ENCODE measurements at regions not wholly inside any gene's neighbourhood (a gene's known extent, or its start where the extent isn't known, plus 50 kb on each side); places are given as distances from the start of the nearest gene placed in this dataset.

DNA sequence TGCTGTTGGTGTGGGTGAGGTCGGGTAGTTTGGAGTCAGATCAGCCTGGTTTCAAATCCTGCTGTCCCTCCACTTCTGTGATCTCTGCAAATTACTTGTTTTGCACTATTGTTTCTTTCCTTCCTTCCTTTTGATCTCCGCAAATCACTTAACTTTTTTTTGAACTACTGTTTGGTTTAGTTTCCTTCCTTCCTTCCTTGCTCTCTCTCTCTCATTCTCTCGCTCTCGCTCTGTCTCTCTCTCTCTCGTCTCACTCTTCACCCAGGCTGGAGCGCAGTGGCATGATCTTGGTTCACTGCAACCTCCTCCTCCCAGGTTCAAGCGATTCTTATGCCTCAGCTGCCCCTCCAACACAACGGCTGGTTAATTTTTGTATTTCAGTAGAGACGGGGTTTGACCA is 141.6 kb upstream of the ITGA6 start:
- Histone ChIP-seq H3K36me3 (ENCODE audit: control insufficient read depth, insufficient read depth, low read length) (no peaks in the 10 kb centered on the region), H3K4me3 (ENCODE audit: low read length) (no peak overlapping the region), H3K4me1 (ENCODE audit: control insufficient read depth, insufficient read depth, low read length) (no peaks in the 10 kb centered on the region), H3K9ac (ENCODE audit: low read length) (no peak overlapping the region), H3K9me3 (ENCODE audit: control insufficient read depth, low read length) (no peaks in the 10 kb centered on the region), H3K27me3 (ENCODE audit: control insufficient read depth, insufficient read depth, low read length) (no peaks in the 10 kb centered on the region)

DNA sequence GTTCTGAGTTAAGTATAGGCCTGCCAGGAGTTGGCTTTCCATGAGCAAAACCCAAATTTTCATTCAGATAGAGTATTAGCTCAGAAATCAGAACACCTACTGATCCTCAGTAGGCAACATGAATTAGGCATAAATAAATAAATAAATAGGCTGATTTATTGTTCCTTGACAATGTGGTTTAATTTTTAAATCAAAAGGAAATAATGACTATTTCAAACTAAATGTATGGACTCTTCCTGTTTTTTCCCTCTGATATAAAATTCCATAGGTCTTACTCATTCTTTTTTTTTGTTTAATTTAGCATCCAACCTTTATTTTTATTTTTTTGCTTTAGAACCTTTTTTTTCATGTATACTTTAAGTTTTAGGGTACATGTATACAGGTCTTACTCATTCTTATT is 140.2 kb upstream of the ITGA6 start:
- no peaks in the 10 kb centered on the region for H3K36me3 ChIP-seq (ENCODE audit: control insufficient read depth, insufficient read depth, low read length)
- H3K9me3 ChIP-seq (ENCODE audit: control insufficient read depth, low read length), result no peaks in the 10 kb centered on the region
- no peak overlapping the region for H3K4me3 ChIP-seq (ENCODE audit: low read length)
- no peaks in the 10 kb centered on the region for H3K27me3 ChIP-seq (ENCODE audit: control insufficient read depth, insufficient read depth, low read length)
- H3K4me1 ChIP-seq (ENCODE audit: control insufficient read depth, insufficient read depth, low read length), result no peaks in the 10 kb centered on the region
- no peak overlapping the region for H3K9ac ChIP-seq (ENCODE audit: low read length)

DNA sequence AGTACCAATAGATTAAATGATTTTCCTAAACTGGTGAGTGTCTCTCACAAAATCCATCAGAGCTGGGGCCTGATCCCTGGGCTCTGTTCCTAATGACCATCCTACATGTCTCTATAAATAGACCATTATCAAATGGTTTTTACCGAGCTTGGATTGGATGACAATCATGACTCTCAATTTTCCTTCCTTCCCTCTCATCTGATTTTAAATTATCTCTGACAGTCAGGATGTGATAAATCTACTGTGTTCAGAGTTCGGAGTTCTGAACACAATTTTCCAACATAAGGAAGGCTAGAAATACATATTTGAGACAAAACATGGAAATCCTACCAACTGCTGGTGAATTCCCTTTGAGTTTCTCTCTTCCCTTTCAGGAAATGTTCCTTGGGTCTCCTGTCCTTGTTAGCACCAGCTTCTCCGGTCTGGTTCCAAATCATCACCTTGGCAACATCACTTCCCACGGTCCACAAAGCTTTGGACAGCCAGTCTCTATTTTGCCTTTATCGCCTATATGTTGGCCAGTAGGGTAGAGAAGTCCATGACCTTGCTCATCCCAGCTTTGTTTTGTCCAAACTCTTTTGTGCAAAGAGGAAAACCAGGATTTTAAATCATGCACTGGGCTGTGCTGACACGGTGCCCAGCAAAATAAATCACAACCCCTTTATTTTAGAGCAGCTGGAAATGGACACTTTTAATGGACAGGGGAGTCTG is 139.6 kb upstream of the ITGA6 start:
- Histone ChIP-seq H3K27me3 (ENCODE audit: control insufficient read depth, insufficient read depth, low read length) (no peaks in the 10 kb centered on the region), H3K36me3 (ENCODE audit: control insufficient read depth, insufficient read depth, low read length) (no peaks in the 10 kb centered on the region), H3K4me1 (ENCODE audit: control insufficient read depth, insufficient read depth, low read length) (no peaks in the 10 kb centered on the region), H3K9me3 (ENCODE audit: control insufficient read depth, low read length) (no peaks in the 10 kb centered on the region), H3K9ac (ENCODE audit: low read length) (no peak overlapping the region), H3K4me3 (ENCODE audit: low read length) (no peak overlapping the region)

DNA sequence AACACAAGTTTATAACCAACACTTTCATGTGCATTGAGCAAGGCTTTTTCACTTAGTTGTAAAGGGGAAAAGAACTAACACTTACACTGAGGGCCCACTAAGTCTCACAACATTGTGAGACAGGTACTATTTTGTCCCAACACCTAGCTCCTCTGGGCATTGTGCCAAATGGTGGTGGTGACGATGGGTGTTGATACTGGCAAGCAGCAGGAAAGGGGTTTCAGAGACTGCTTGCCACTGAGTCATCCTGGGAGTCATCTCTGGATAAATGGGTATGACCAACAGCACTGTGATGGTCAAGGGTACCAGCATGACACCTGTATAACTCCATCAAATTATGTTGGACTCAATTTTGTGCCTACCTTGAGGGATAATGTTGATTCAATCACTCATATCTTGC is 138.8 kb upstream of the ITGA6 start:
- H3K27me3 ChIP-seq (ENCODE audit: control insufficient read depth, insufficient read depth, low read length), result no peaks in the 10 kb centered on the region
- no peaks in the 10 kb centered on the region for H3K4me1 ChIP-seq (ENCODE audit: control insufficient read depth, insufficient read depth, low read length)
- no peaks in the 10 kb centered on the region for H3K9me3 ChIP-seq (ENCODE audit: control insufficient read depth, low read length)
- H3K4me3 ChIP-seq (ENCODE audit: low read length), result no peak overlapping the region
- H3K9ac ChIP-seq (ENCODE audit: low read length), result no peak overlapping the region
- no peaks in the 10 kb centered on the region for H3K36me3 ChIP-seq (ENCODE audit: control insufficient read depth, insufficient read depth, low read length)

DNA sequence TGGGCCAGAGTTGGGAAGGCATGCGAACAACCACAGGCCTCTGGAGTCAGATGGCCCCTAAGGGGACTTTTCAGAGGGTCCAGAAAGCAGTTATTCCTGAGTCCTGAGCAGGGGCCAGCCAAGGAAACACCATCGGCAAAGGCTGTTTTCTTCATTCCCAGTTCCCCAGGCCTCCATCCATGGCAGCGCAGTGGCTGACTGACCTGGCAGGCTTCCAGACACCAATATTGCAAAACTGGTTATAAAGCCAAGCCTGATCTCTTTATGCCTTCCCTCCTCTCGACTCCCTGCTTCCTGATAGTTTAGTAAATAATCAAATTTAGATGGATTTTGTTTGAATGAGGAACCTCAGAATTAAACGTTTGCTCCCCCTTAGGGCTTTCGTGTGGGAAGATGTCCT is 133.4 kb upstream of the ITGA6 start:
- H3K9me3 ChIP-seq (ENCODE audit: control insufficient read depth, low read length), result no peaks in the 10 kb centered on the region
- H3K36me3 ChIP-seq (ENCODE audit: control insufficient read depth, insufficient read depth, low read length), result no peaks in the 10 kb centered on the region
- no peaks in the 10 kb centered on the region for H3K27me3 ChIP-seq (ENCODE audit: control insufficient read depth, insufficient read depth, low read length)
- peaks cover 8% of the 10 kb centered on the region for H3K4me1 ChIP-seq (ENCODE audit: control insufficient read depth, insufficient read depth, low read length)
- H3K4me3 ChIP-seq (ENCODE audit: low read length), result no peak overlapping the region
- no peak overlapping the region for H3K9ac ChIP-seq (ENCODE audit: low read length)

DNA sequence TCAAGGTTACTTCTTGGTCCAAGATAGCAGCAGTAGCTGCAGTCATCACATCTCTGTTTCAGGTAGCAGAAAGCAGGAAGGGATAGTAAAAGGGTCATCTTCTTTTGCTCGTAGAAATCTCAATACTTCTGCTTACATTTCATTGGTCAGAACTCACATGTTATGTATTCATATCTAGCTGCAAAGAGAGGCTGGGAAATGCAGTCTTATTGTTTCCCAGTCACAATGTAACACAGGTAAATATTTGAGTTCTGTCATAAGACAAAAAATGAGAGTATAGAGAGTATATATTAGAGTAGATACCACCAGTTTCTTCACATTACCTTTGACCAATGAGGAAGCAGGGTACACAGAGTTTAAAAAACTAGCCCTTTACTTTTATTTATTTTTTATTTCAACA is 132.4 kb upstream of the ITGA6 start:
- no peaks in the 10 kb centered on the region for H3K36me3 ChIP-seq (ENCODE audit: control insufficient read depth, insufficient read depth, low read length)
- no peak overlapping the region for H3K4me3 ChIP-seq (ENCODE audit: low read length)
- no peak overlapping the region for H3K9ac ChIP-seq (ENCODE audit: low read length)
- H3K27me3 ChIP-seq (ENCODE audit: control insufficient read depth, insufficient read depth, low read length), result no peaks in the 10 kb centered on the region
- no peaks in the 10 kb centered on the region for H3K9me3 ChIP-seq (ENCODE audit: control insufficient read depth, low read length)
- peaks cover 17% of the 10 kb centered on the region for H3K4me1 ChIP-seq (ENCODE audit: control insufficient read depth, insufficient read depth, low read length)

DNA sequence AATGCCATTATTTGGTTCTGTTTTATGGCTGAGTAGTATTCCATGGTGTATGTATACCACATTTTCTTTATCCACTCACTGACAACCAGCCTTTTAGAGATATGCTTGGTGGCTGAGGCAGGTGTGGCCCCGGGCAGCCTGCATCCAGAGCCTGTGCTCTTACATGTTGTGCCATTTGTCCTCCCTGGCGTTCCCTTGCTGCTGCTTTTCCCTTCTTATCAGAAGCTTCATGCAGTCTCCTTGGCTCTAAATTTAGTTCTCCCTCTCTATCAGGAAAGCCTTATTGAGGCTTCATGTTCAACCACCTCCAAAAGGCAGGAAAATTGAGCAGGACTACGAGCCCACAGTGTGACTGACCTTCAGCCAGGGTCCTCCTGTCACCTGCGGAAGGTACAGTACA is 131.7 kb upstream of the ITGA6 start:
- H3K36me3 ChIP-seq (ENCODE audit: control insufficient read depth, insufficient read depth, low read length), result no peaks in the 10 kb centered on the region
- H3K9me3 ChIP-seq (ENCODE audit: control insufficient read depth, low read length), result no peaks in the 10 kb centered on the region
- H3K9ac ChIP-seq (ENCODE audit: low read length), result no peak overlapping the region
- H3K27me3 ChIP-seq (ENCODE audit: control insufficient read depth, insufficient read depth, low read length), result no peaks in the 10 kb centered on the region
- H3K4me3 ChIP-seq (ENCODE audit: low read length), result no peak overlapping the region
- peaks cover 20% of the 10 kb centered on the region for H3K4me1 ChIP-seq (ENCODE audit: control insufficient read depth, insufficient read depth, low read length)

DNA sequence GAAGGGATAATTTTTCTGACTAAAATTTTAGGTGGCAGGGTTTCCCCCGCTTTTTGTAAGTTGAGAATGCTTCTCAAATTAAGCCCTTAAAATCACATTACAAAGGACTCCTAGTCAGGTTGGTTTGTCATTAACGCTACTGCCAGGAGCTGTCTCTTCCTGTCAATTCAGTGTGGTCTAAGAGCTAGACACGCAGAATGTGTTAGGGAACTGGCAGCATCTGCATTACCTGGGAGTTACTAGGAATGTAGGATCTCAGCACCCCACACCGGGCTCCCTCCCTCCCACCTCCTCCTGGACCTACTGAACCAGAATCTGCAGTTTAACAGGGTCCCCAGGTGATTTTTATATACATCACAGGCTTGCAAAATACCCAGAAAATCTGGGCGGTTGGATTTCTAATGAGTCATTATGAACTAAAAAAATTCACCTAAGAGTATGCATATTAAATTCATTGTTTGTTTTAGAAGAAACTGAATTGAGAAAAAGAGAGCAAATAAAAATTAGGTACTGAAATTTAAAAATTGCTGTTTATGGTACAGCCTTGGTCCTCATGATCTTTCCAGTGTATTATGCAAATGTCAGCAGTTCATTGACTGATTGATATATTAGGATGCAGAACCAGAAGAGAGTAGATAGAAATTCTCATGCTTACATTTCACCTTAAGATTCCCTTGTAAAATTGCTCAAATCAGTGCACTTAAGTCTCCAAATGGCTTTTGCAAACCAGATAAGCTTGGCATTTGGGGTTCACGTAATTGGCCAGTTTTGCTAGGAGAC is 130.9 kb upstream of the ITGA6 start:
- Histone ChIP-seq H3K4me1 (ENCODE audit: control insufficient read depth, insufficient read depth, low read length) (peaks cover 20% of the 10 kb centered on the region), H3K4me3 (ENCODE audit: low read length) (no peak overlapping the region), H3K9ac (ENCODE audit: low read length) (no peak overlapping the region)

DNA sequence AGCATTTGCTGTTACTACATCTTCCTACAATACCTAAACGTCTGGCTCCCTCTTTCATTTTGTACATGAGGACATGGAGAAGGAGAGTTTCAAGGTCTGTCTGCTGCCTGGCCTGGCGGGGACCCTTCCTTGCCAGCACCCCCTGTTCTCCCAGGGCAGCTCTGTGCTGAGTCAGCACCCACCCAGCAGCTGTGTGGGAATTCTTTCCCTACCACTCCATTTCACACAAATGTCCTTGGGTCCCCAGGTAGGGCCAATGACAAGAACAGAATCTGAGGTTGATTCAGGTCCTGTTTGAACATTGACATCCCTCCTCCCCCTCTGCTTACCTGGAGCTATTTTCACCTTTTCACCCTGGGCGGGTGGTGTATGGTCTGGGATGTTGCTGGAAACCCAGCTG is 129.9 kb upstream of the ITGA6 start:
- H3K36me3 ChIP-seq (ENCODE audit: control insufficient read depth, insufficient read depth, low read length), result no peaks in the 10 kb centered on the region
- H3K9me3 ChIP-seq (ENCODE audit: control insufficient read depth, low read length), result no peaks in the 10 kb centered on the region
- no peaks in the 10 kb centered on the region for H3K27me3 ChIP-seq (ENCODE audit: control insufficient read depth, insufficient read depth, low read length)
- H3K4me3 ChIP-seq (ENCODE audit: low read length), result no peak overlapping the region
- H3K4me1 ChIP-seq (ENCODE audit: control insufficient read depth, insufficient read depth, low read length), result peaks cover 20% of the 10 kb centered on the region
- H3K9ac ChIP-seq (ENCODE audit: low read length), result no peak overlapping the region

More for the DNA sequence above, 130.9 kb upstream of the ITGA6 start:
- H3K36me3 ChIP-seq (ENCODE audit: control insufficient read depth, insufficient read depth, low read length), result no peaks in the 10 kb centered on the region
- H3K9me3 ChIP-seq (ENCODE audit: control insufficient read depth, low read length), result no peaks in the 10 kb centered on the region
- no peaks in the 10 kb centered on the region for H3K27me3 ChIP-seq (ENCODE audit: control insufficient read depth, insufficient read depth, low read length)

DNA sequence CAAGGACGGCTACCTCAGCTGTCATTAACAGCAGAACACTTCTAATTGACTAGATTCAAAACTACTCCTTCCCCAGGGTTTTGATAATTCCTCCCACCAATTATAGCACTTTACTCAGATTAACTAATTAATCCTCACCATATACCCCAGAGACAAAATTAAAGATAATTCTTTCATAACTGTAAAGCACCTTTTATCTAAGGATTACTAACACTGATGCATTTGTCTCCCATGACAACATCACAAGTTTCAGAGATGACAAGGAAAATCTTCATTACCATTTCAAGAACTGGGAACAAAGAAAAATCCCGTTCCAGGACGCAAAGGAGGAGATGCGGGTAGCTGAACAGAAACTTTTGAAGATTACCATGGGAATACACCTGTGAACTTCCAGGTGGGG is 129.4 kb upstream of the ITGA6 start:
- no peak overlapping the region for H3K4me3 ChIP-seq (ENCODE audit: low read length)
- no peak overlapping the region for H3K9ac ChIP-seq (ENCODE audit: low read length)
- no peaks in the 10 kb centered on the region for H3K9me3 ChIP-seq (ENCODE audit: control insufficient read depth, low read length)
- no peaks in the 10 kb centered on the region for H3K27me3 ChIP-seq (ENCODE audit: control insufficient read depth, insufficient read depth, low read length)
- peaks cover 20% of the 10 kb centered on the region for H3K4me1 ChIP-seq (ENCODE audit: control insufficient read depth, insufficient read depth, low read length)
- no peaks in the 10 kb centered on the region for H3K36me3 ChIP-seq (ENCODE audit: control insufficient read depth, insufficient read depth, low read length)

DNA sequence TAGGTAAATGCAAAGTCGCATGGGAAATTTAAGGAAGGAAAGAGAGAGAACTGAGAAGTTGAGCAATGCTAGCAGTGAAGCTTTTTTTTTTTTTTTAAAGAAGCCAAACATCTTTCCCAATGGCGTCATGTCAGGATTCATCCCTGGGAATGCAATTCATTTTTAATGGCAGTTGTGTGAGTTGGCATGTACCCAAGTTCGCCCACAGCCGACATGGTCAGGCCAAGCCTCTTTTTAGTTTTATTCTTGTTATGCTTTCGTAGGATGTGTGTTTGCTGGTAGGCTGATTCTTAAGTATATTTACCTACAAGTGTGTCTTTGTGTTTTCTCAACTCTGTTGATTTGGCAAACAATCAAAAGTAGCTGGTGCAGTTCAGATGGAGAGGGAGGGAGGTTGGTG is 127.6 kb upstream of the ITGA6 start:
- Histone ChIP-seq H3K27me3 (ENCODE audit: control insufficient read depth, insufficient read depth, low read length) (no peaks in the 10 kb centered on the region), H3K9ac (ENCODE audit: low read length) (no peak overlapping the region), H3K4me3 (ENCODE audit: low read length) (no peak overlapping the region), H3K36me3 (ENCODE audit: control insufficient read depth, insufficient read depth, low read length) (no peaks in the 10 kb centered on the region), H3K4me1 (ENCODE audit: control insufficient read depth, insufficient read depth, low read length) (peaks cover 12% of the 10 kb centered on the region), H3K9me3 (ENCODE audit: control insufficient read depth, low read length) (no peaks in the 10 kb centered on the region)

DNA sequence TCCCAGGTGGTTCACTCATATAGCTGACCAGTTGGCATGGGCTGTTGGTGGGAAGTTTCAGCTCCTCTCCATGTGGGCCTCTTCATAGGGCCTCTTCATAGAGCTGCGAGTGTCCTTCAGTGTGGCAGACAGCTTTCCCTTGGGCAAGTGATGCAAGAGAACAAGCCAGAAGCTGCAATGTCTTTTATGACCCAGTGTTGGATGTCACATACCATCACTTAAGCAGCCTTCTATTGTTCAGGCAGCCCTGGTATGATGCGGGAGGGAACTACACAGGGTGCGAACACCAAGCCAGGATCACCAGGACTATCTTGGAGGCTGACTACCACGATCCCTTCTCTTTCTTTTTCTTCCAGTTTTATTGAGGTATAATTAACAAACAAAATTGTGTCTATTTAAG is 126.5 kb upstream of the ITGA6 start:
- peaks cover 16% of the 10 kb centered on the region for H3K4me1 ChIP-seq (ENCODE audit: control insufficient read depth, insufficient read depth, low read length)
- no peak overlapping the region for H3K4me3 ChIP-seq (ENCODE audit: low read length)
- no peak overlapping the region for H3K9ac ChIP-seq (ENCODE audit: low read length)
- H3K27me3 ChIP-seq (ENCODE audit: control insufficient read depth, insufficient read depth, low read length), result no peaks in the 10 kb centered on the region
- no peaks in the 10 kb centered on the region for H3K9me3 ChIP-seq (ENCODE audit: control insufficient read depth, low read length)
- H3K36me3 ChIP-seq (ENCODE audit: control insufficient read depth, insufficient read depth, low read length), result no peaks in the 10 kb centered on the region
